GM12875 (cell line): ENCODE measurements at regions not wholly inside any gene's neighbourhood (a gene's known extent, or its start where the extent isn't known, plus 50 kb on each side); places are given as distances from the start of the nearest gene placed in this dataset.

Source experiments
- H3K4me3 ChIP-seq: one replicate; pipeline ENCODE4 v1.5.1; 2011; ENCODE audit warnings: low read depth, low read length, control low read depth
- TF ChIP-seq, protein P1 (sequence below): IDR thresholded peaks from 2 replicates; pipeline ENCODE4 v1.5.1; 2011; ENCODE audit warnings: low read depth, mild to moderate bottlenecking, control low read depth, inconsistent platforms, low read length, moderate library complexity, borderline replicate concordance; ENCODE audit not compliant: insufficient read depth

DNA sequence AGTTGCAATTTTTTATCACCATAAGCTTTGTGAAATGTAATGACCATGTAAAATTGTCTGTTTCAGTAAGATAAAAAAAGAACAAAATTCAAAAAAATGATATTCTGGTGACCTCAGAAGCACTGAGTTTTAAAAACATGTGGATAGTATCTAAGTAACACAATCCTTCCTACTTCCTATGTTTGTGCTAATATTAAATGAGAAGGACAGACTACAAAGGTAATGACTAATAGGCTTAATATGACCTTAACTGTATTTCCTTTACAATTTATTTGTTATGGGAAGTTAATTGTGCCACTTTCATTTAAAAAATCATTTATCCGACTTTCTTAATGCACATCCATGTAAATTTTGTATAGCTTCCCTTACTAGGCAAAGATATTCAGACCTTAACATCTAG lies 1030.4 kb upstream of the ATXN8OS start:
- H3K4me3 ChIP-seq: no peak overlapping the region
- TF ChIP-seq, protein P1, sequence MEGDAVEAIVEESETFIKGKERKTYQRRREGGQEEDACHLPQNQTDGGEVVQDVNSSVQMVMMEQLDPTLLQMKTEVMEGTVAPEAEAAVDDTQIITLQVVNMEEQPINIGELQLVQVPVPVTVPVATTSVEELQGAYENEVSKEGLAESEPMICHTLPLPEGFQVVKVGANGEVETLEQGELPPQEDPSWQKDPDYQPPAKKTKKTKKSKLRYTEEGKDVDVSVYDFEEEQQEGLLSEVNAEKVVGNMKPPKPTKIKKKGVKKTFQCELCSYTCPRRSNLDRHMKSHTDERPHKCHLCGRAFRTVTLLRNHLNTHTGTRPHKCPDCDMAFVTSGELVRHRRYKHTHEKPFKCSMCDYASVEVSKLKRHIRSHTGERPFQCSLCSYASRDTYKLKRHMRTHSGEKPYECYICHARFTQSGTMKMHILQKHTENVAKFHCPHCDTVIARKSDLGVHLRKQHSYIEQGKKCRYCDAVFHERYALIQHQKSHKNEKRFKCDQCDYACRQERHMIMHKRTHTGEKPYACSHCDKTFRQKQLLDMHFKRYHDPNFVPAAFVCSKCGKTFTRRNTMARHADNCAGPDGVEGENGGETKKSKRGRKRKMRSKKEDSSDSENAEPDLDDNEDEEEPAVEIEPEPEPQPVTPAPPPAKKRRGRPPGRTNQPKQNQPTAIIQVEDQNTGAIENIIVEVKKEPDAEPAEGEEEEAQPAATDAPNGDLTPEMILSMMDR: no peak

DNA sequence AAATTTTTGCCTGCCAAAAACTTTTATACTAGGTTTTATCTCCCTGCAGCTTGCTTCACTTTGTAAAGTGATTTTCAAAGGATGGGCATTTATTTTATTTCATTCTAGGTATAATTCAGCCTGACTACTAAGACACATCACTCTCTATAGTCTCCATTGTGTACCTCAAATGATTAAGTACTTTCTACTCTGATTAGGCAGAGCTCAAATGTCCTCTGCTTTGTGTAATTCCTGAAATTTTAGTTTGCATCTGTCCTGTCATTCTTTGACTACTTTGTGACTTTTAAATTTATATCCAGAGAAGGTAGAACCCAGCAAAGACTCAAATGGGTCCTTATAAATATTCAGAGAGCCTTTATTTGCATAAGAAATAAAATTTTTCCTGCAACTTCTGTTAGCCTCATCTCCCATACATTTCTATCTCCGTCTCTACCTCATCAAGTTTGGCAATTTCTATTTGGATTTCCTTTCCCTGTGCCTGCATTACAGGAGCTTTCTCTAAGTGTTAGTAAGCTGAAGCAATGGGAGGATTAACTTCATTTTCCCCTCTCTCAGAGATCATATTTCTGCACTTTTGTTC lies 1038.0 kb upstream of the ATXN8OS start:
- no peak overlapping the region for H3K4me3 ChIP-seq
- TF ChIP-seq, protein P1: no peak

DNA sequence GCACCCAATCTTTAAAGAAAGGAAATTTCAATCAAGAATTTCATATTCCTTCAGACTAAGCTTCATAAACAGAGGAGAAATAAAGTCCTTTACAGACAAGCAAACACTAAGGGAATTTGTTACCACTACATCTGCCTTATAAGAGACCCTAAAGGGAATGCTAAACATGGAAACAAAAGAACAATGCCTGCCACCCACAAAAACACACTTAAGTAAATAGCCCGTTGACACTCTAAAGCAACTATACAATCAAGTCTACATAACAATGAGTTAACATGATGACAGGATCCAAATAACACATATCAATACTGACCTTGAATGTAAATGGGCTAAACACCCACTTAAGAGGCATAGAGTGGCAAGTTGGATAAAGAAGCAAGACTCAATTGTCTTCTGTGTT lies 1056.9 kb upstream of the ATXN8OS start:
- H3K4me3 ChIP-seq: no peak overlapping the region
- TF ChIP-seq, protein P1: no peak

DNA sequence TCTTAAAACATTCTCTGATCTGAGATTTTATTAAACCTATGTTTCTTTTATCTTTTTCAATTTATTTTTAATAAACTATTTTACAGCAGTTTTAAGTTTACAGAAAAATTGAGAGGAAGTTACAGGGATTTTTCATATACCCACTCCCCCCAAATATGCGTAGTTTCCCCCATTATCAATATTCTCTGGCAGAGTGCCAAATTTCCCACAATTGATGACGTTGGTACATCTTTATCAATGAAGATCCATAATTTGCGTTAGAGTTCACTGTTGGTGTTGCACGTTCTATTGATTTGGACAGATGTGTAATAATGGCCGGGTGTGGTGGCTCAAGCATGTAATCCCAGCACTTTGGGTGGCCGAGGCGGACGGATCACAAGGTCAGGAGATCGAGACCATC lies 1063.0 kb upstream of the ATXN8OS start:
- TF ChIP-seq, protein P1: no peak
- H3K4me3 ChIP-seq: no peak overlapping the region

DNA sequence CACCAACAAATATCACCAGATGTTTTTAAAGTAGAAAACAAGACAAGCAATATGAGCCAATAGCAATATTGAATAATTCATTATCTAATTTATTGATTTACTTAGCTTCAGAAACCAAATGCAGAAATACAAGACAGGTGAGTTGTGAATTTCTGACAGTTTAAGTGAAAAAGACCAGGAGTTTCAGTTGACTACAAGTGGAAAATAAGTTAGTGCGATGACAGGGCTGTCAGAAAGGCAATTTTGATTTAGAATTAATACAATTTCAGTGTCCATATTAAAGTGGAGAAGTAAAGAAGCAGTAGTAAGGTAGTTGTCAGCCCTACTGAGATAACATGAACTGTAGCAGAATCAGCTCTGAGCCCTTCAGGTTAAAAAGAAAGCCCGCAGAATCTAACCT lies 1066.7 kb upstream of the ATXN8OS start:
- TF ChIP-seq, protein P1: no peak
- no peak overlapping the region for H3K4me3 ChIP-seq

DNA sequence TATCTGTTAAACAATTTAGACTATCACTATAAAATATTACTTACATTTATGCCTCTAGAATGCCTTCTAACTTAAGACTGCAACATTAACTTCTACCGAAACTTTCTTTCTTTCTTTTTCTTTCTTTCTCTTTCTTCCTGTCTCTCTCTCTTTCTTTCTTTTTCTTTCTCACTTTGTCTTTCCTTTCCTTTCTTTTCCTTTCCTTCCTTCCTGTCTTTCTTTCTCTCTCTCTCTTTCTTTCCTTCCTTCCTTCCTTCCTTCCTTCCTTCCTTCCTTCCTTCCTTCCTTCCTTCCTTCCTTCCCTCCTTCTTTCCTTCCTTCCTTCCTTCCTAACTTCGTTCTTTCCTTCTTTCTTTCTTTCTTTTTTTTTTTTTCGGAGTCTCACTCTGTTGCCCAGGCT lies 1071.9 kb upstream of the ATXN8OS start:
- TF ChIP-seq, protein P1: no peak
- H3K4me3 ChIP-seq: no peak overlapping the region

DNA sequence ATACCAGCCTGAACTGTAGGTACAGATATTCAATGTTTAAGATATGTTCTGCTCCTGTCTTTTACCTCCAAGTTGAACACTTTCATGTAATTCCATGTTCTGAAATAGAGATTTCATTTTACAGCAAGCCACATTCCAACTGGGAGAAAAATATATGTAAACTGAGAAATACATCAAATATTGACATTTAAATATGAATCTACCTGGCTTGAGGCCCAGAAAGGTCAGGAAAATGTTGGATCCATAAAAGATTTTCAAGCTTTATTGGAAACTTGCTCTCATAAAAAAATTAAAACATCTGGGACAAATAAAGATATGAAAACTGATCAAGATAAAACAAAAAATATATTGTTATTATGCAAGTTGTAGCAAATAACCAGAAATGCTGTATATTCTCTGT lies 1078.7 kb upstream of the ATXN8OS start:
- TF ChIP-seq, protein P1: no peak
- H3K4me3 ChIP-seq: no peak overlapping the region
